MM.1S (cell line): ENCODE measurements at regions not wholly inside any gene's neighbourhood (a gene's known extent, or its start where the extent isn't known, plus 50 kb on each side); places are given as distances from the start of the nearest gene placed in this dataset.

ENCODE experiments used
- CTCF ChIP-seq: fragments of 300-600 bp; sonication (generic); IDR thresholded peaks from 2 replicates; pipeline ENCODE4 v1.5.1; 2016; ENCODE audit warnings: antibody characterized with exemption, low read length, mixed read lengths
- EZH2 ChIP-seq: fragments of 300-600 bp; sonication (generic); optimal IDR thresholded peaks from 2 replicates; pipeline ENCODE3; 2017; ENCODE audit warnings: low read depth, mild to moderate bottlenecking, antibody characterized with exemption, low read length, mixed read lengths

GRCh38 chr15:98187549-98187948, 227.0 kb downstream of the ARRDC4 start:
- TF ChIP-seq EZH2 = no peak
- no peak for TF ChIP-seq CTCF
